B cell (primary cell): ENCODE measurements at regions not wholly inside any gene's neighbourhood (a gene's known extent, or its start where the extent isn't known, plus 50 kb on each side); places are given as distances from the start of the nearest gene placed in this dataset.
"Not testable (repeated sequence)": the region's sequence is repeated elsewhere in the genome, so short reads cannot be mapped to it uniquely, and the experiment has no call there.

Source experiments
- ATAC-seq: fragments of 200-7000 bp; cut with Tn5 transposase; one replicate; pipeline ENCODE4 v1.10.0; 2021; ENCODE audit warnings: low read depth, mild to moderate bottlenecking, moderate number of reproducible peaks, moderate library complexity
- CTCF ChIA-PET: fragments of 350-600 bp; sonication (Branson Sonifier 250); formaldehyde crosslinking; loops from one replicate; lab custom pipeline; 2021; ENCODE audit warnings: antibody characterized with exemption, inconsistent platforms; lab: Charles Lee
- POLR2A ChIA-PET: fragments of 350-600 bp; sonication (Branson Sonifier 250); formaldehyde crosslinking; loops from one replicate; lab custom pipeline; 2021; ENCODE audit warnings: antibody characterized with exemption; lab: Charles Lee
- DNase-seq: peaks from one replicate; pipeline ENCODE4 v3.0.0; 2013
- H2AFZ ChIP-seq: 2 replicates; pipeline ENCODE4 v1.6.1; 2012; ENCODE audit warnings: mild to moderate bottlenecking, low read depth, low read length; ENCODE audit not compliant: insufficient read depth, poor library complexity, severe bottlenecking
- H3K27ac ChIP-seq, 2 donors: 1 replicate in 1 of 2; 2 replicates in 1 of 2; pipeline ENCODE4 v1.5.1; 2012 to 2013; ENCODE audit warnings: low read length in 2 of 2, mild to moderate bottlenecking in 2 of 2, moderate library complexity in 1 of 2
- H3K27me3 ChIP-seq, 4 experiments: fragments of 200-600 bp in 1 of 4; sonication (generic) in 1 of 4; replicated peaks in 1 of 4; 1 replicate in 2 of 4; 2 replicates in 2 of 4; pipeline versions ENCODE4 v1.6.1 to v1.7.0; 2013 to 2016; ENCODE audit warnings: low read length in 3 of 4, mild to moderate bottlenecking in 2 of 4, mixed read lengths in 1 of 4, moderate library complexity in 1 of 4; ENCODE audit not compliant: insufficient read depth in 4 of 4, control insufficient read depth in 3 of 4; ENCODE audit errors: control extremely low read depth in 1 of 4
- H3K36me3 ChIP-seq, 2 experiments: replicated peaks in 1 of 2; 1 replicate in 1 of 2; 2 replicates in 1 of 2; pipeline versions ENCODE4 v1.6.1 to v1.7.1; 2013; ENCODE audit warnings: low read length in 1 of 2; ENCODE audit not compliant: insufficient read depth in 2 of 2, control insufficient read depth in 1 of 2; ENCODE audit errors: control extremely low read depth in 1 of 2, extremely low read depth in 1 of 2
- H3K4me1 ChIP-seq, 2 donors: fragments of 200-600 bp in 1 of 2; sonication (generic) in 1 of 2; 1 replicate in 1 of 2; 2 replicates in 1 of 2; pipeline versions ENCODE4 v1.5.1 to v1.6.1; 2013 to 2017; ENCODE audit warnings: low read length in 2 of 2; ENCODE audit not compliant: control insufficient read depth in 2 of 2, insufficient read depth in 2 of 2
- H3K4me2 ChIP-seq: replicated peaks from 2 replicates; pipeline ENCODE3; 2012; ENCODE audit warnings: mild to moderate bottlenecking, low read depth, low read length; ENCODE audit not compliant: poor library complexity, severe bottlenecking
- H3K4me3 ChIP-seq, 5 experiments: fragments of 200-600 bp in 1 of 5; sonication (generic) in 1 of 5; 1 replicate in 3 of 5; 2 replicates in 2 of 5; pipeline versions ENCODE4 v1.5.1 to v1.7.0; 2011 to 2016; ENCODE audit warnings: low read length in 4 of 5, mild to moderate bottlenecking in 4 of 5, low read depth in 2 of 5, control low read depth in 1 of 5, moderate library complexity in 1 of 5; ENCODE audit not compliant: insufficient read depth in 1 of 5; ENCODE audit errors: control extremely low read depth in 1 of 5, extremely low read depth in 1 of 5
- H3K79me2 ChIP-seq: fragments of 200-600 bp; sonication (generic); one replicate; pipeline ENCODE4 v1.6.0; 2016; ENCODE audit warnings: low read length; ENCODE audit not compliant: control insufficient read depth, insufficient read depth
- H3K9ac ChIP-seq: fragments of 200-600 bp; sonication (generic); 2 replicates; pipeline ENCODE4 v1.6.1; 2017; ENCODE audit warnings: mild to moderate bottlenecking, low read length, moderate library complexity
- H3K9me3 ChIP-seq, 3 donors: one replicate each; pipeline versions ENCODE4 v1.6.1 to v1.7.1; 2013; ENCODE audit warnings: low read length in 2 of 3; ENCODE audit not compliant: control insufficient read depth in 2 of 3, insufficient read depth in 1 of 3; ENCODE audit errors: control extremely low read depth in 1 of 3
- H4K20me1 ChIP-seq: 2 replicates; pipeline ENCODE4 v1.6.0; 2012; ENCODE audit warnings: mild to moderate bottlenecking, low read length; ENCODE audit not compliant: insufficient read depth, control insufficient read depth, poor library complexity, severe bottlenecking
- H3K27ac Mint-ChIP-seq: one replicate; pipeline ENCODE4 v1.8.0; 2021; ENCODE audit warnings: mixed read lengths
- H3K27me3 Mint-ChIP-seq: one replicate; pipeline ENCODE4 v1.8.0; 2021; ENCODE audit warnings: mixed read lengths
- H3K4me1 Mint-ChIP-seq: one replicate; pipeline ENCODE4 v1.8.0; 2021; ENCODE audit warnings: mixed read lengths
- H3K4me3 Mint-ChIP-seq: one replicate; pipeline ENCODE4 v1.8.0; 2021; ENCODE audit warnings: mixed read lengths
- H3K9me3 Mint-ChIP-seq: one replicate; pipeline ENCODE4 v1.8.0; 2022; ENCODE audit warnings: mixed read lengths; ENCODE audit not compliant: insufficient read depth
- CTCF ChIP-seq: fragments of 200-600 bp; IDR thresholded peaks from one replicate; pipeline ENCODE4 v1.8.0; 2022; ENCODE audit warnings: antibody characterized with exemption, mild to moderate bottlenecking
- EZH2 ChIP-seq: IDR thresholded peaks from 2 replicates; pipeline ENCODE4 v1.6.1; 2012; ENCODE audit warnings: borderline replicate concordance, low read depth, mild to moderate bottlenecking, moderate library complexity, low read length; ENCODE audit not compliant: insufficient read depth, poor library complexity, severe bottlenecking
- WGBS: methylation state at CpG from one replicate; pipeline ENCODE4 v1.1.5; 2013; ENCODE audit warnings: missing lambda C conversion rate; ENCODE audit not compliant: insufficient coverage; 5-methylcytosine and 5-hydroxymethylcytosine counted together
- intact Hi-C: fragments of 100-400 bp; cut with micrococcal nuclease; formaldehyde crosslinking; loops from one replicate; pipeline ENCODE4 v1.10.0; 2022

- Histone ChIP-seq H3K36me3 (no peaks in the 10 kb centered on the region), H3K27me3 (no peaks in the 10 kb centered on the region), H3K27ac (no peak overlapping the region), H3K79me2 (no peaks in the 10 kb centered on the region), H4K20me1 (no peaks in the 10 kb centered on the region), H3K4me1 (no peaks in the 10 kb centered on the region), H3K4me2 (no peak overlapping the region), H2AFZ (no peak overlapping the region), H3K9me3 (peaks cover 0 to 32% (median 0%) of the 10 kb centered on the region in 3 donors), H3K4me3 (no peak overlapping the region), H3K9ac (no peak overlapping the region)
- no peak for TF ChIP-seq CTCF
- no peak for TF ChIP-seq EZH2
- no peaks in the 10 kb centered on the region for H3K9me3 Mint-ChIP-seq
- CTCF ChIA-PET: no interaction called here
- POLR2A ChIA-PET: no interaction called here
- H3K27me3 Mint-ChIP-seq: no peaks in the 10 kb centered on the region
- no peak overlapping the region for H3K27ac Mint-ChIP-seq
- intact Hi-C loops: no loop called here
- H3K4me3 Mint-ChIP-seq: no peak overlapping the region
- no peaks in the 10 kb centered on the region for H3K4me1 Mint-ChIP-seq
- DNase-seq: no peak
- no CpG with 5 or more reads among the region's 5 CpGs for WGBS
- no peak for ATAC-seq
These were observed 227.1 kb upstream of the ID4 start for GRCh38 chr6:19609972-19610641.

GRCh38 chr6:19612672-19613466 is 224.3 kb upstream of the ID4 start:
- H3K27me3 Mint-ChIP-seq, DNase-seq, H2AFZ ChIP-seq, H3K27me3 ChIP-seq, H3K4me1 ChIP-seq, H3K9ac ChIP-seq, H3K36me3 ChIP-seq, H3K79me2 ChIP-seq, CTCF ChIA-PET, intact Hi-C loops, H3K4me1 Mint-ChIP-seq, H3K4me3 Mint-ChIP-seq, ATAC-seq, H3K4me2 ChIP-seq, H3K27ac ChIP-seq, H3K27ac Mint-ChIP-seq, POLR2A ChIA-PET, H3K4me3 ChIP-seq, H4K20me1 ChIP-seq: not testable (repeated sequence)
- 96% methylated on average over 26 of the region's 27 CpGs for WGBS
- H3K9me3 Mint-ChIP-seq: peaks cover 13% of the 10 kb centered on the region
- peaks cover 1 to 29% (median 6%) of the 10 kb centered on the region in 3 donors for H3K9me3 ChIP-seq
